Smooth muscle cell (in vitro differentiated cells): ENCODE measurements at regions not wholly inside any gene's neighbourhood (a gene's known extent, or its start where the extent isn't known, plus 50 kb on each side); places are given as distances from the start of the nearest gene placed in this dataset.
A peak's percentile ranks its signal among the peaks of the same experiment; 100 is the strongest.

ENCODE experiments used
- DNase-seq: peaks from one replicate; lab custom pipeline; 2025; ENCODE audit not compliant: unreplicated experiment; lab: John Stamatoyannopoulos, UW
- H2AFZ ChIP-seq: fragments of 200-600 bp; sonication (generic); 2 replicates; pipeline ENCODE4 v1.6.0; 2016; ENCODE audit warnings: antibody characterized with exemption, low read depth, mild to moderate bottlenecking
- H3F3A ChIP-seq: fragments of 200-600 bp; sonication (generic); 2 replicates; pipeline ENCODE4 v1.6.0; 2017; ENCODE audit warnings: antibody characterized with exemption, low read depth
- H3K27ac ChIP-seq: fragments of 200-600 bp; sonication (generic); 2 replicates; pipeline ENCODE4 v1.5.1; 2016; ENCODE audit warnings: low read depth, mild to moderate bottlenecking
- H3K27me3 ChIP-seq: fragments of 200-600 bp; sonication (generic); 2 replicates; pipeline ENCODE4 v1.6.1; 2016; ENCODE audit warnings: low read depth, mild to moderate bottlenecking
- H3K36me3 ChIP-seq: fragments of 200-600 bp; sonication (generic); 2 replicates; pipeline ENCODE4 v1.5.1; 2016; ENCODE audit warnings: low read depth
- H3K4me1 ChIP-seq: fragments of 200-600 bp; sonication (generic); 2 replicates; pipeline ENCODE4 v1.5.1; 2016; ENCODE audit warnings: low read depth
- H3K4me2 ChIP-seq: fragments of 200-600 bp; sonication (generic); 2 replicates; pipeline ENCODE4 v1.6.0; 2016; ENCODE audit warnings: mild to moderate bottlenecking
- H3K4me3 ChIP-seq: fragments of 200-600 bp; sonication (generic); 2 replicates; pipeline ENCODE4 v1.5.1; 2016; ENCODE audit warnings: mild to moderate bottlenecking
- H3K79me2 ChIP-seq: fragments of 200-600 bp; sonication (generic); 2 replicates; pipeline ENCODE4 v1.6.0; 2016; ENCODE audit warnings: low read depth, mild to moderate bottlenecking
- H3K9ac ChIP-seq: fragments of 200-600 bp; sonication (generic); 2 replicates; pipeline ENCODE4 v1.6.0; 2016; ENCODE audit warnings: low read depth
- H3K9me3 ChIP-seq: fragments of 200-600 bp; sonication (generic); replicated peaks from 2 replicates; pipeline ENCODE4 v1.5.1; 2016; ENCODE audit warnings: low read depth
- H4K20me1 ChIP-seq: fragments of 200-600 bp; sonication (generic); 2 replicates; pipeline ENCODE4 v1.6.0; 2016; ENCODE audit warnings: low read depth
- CTCF ChIP-seq: fragments of 200-600 bp; sonication (generic); IDR thresholded peaks from 2 replicates; pipeline ENCODE4 v1.5.1; 2017; ENCODE audit warnings: borderline replicate concordance, mild to moderate bottlenecking, antibody characterized with exemption; ENCODE audit not compliant: insufficient read depth, poor library complexity, severe bottlenecking
- WGBS: methylation state at CpG from one replicate; pipeline ENCODE4 v1.1.7; 2016; ENCODE audit warnings: low lambda C conversion rate; 5-methylcytosine and 5-hydroxymethylcytosine counted together

DNA sequence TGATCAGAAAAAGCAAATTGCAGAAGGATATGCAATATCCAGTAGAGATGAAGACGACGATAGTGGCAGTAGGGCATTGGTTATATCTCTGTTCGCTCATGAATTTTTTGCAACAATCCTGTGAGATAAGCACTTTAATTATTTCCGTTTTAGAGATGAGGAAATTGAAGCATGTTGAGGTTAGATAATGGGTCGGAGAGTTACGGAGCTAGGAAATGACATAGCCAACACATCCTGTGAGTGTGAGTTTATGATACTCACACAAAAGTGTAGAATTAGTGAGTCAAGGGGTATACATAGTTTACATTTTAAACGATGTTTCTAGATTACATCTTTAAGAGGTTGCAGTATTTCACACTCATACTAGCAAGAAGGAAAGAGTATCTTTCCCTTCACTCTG is 123.1 kb upstream of the ARL4C start:
- H3K27ac ChIP-seq = no peak overlapping the region
- no peak overlapping the region for H3K4me3 ChIP-seq
- no peak for TF ChIP-seq CTCF
- H3F3A ChIP-seq = no peaks in the 10 kb centered on the region
- no peaks in the 10 kb centered on the region for H3K4me1 ChIP-seq
- no peaks in the 10 kb centered on the region for H3K36me3 ChIP-seq
- DNase-seq = no peak
- H3K4me2 ChIP-seq = peak overlapping the region; percentile 34
- no peaks in the 10 kb centered on the region for H3K9me3 ChIP-seq
- H3K9ac ChIP-seq = no peak overlapping the region
- H2AFZ ChIP-seq = no peak overlapping the region
- H3K27me3 ChIP-seq = no peaks in the 10 kb centered on the region
- H3K79me2 ChIP-seq = no peaks in the 10 kb centered on the region
- WGBS = 55% methylated on average over 7 of the region's 7 CpGs
- no peaks in the 10 kb centered on the region for H4K20me1 ChIP-seq

DNA sequence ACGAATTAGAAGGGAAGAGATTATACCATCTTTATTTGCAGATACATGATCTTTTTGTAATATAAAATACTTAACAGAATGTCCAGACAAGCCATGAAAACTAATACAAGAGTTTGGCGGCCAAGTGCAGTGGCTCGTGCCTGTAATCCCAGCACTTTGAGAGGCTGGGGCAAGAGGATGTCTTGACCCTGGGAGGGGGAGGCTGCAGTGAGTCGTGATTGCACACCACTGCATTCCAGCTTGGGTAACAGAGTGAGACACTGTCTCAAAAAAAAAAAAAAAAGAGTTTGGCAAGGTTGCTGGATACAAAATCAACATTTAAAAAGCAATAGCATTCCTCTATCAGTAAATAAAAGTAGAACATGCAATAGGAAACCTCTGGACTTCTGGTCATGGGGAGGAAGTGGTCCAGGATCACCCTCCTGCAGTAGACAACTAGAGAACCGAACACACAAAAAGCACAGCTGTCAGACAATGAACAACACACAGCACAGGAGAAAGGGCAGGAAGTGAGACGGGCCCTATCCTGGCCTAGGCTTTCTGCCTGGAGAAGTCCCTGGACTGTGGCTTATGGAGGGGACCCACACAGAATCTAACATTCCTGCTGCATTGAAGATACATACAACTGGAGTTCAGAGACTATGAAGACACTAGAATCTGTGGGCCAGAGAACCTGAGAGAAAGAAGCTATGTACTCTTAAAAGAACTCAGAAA is 118.9 kb upstream of the ARL4C start:
- Histone ChIP-seq H3K9me3 (no peaks in the 10 kb centered on the region), H3K9ac (no peak overlapping the region), H3F3A (no peaks in the 10 kb centered on the region), H3K27me3 (no peaks in the 10 kb centered on the region), H2AFZ (no peak overlapping the region), H3K4me1 (no peaks in the 10 kb centered on the region), H3K4me3 (no peak overlapping the region), H3K4me2 (no peak overlapping the region), H4K20me1 (no peaks in the 10 kb centered on the region), H3K27ac (no peak overlapping the region), H3K36me3 (no peaks in the 10 kb centered on the region), H3K79me2 (no peaks in the 10 kb centered on the region)
- 86% methylated on average over 6 of the region's 6 CpGs for WGBS
- TF ChIP-seq CTCF = no peak
- DNase-seq = no peak

DNA sequence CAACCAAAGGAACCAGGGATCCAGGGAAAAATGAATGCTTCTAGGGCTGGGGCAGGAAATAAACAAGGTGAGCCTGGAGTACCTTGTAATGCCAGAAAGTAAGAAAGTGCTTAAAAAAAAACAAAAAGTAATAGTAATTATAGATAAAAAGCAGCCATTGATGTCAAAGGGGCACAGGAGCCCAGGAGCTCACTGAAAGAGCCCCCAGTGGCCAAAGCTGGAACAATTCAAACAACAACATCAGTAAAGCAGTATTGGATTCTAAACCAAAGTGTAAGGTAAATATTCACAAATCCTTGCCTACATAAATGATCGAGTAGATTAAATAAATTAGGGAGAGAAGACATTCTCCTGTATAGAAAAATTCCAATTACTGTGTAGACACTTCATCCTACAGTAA is 114.3 kb upstream of the ARL4C start:
- no peak for DNase-seq
- 76% methylated on average over 1 of the region's 1 CpG for WGBS
- no peaks in the 10 kb centered on the region for H3K36me3 ChIP-seq
- H4K20me1 ChIP-seq = no peaks in the 10 kb centered on the region
- peak; percentile 30 for TF ChIP-seq CTCF
- no peaks in the 10 kb centered on the region for H3F3A ChIP-seq
- H3K9me3 ChIP-seq = no peaks in the 10 kb centered on the region
- H2AFZ ChIP-seq = no peak overlapping the region
- no peak overlapping the region for H3K4me3 ChIP-seq
- no peaks in the 10 kb centered on the region for H3K79me2 ChIP-seq
- no peaks in the 10 kb centered on the region for H3K27me3 ChIP-seq
- no peak overlapping the region for H3K27ac ChIP-seq
- H3K4me2 ChIP-seq = no peak overlapping the region
- H3K9ac ChIP-seq = no peak overlapping the region
- no peaks in the 10 kb centered on the region for H3K4me1 ChIP-seq

DNA sequence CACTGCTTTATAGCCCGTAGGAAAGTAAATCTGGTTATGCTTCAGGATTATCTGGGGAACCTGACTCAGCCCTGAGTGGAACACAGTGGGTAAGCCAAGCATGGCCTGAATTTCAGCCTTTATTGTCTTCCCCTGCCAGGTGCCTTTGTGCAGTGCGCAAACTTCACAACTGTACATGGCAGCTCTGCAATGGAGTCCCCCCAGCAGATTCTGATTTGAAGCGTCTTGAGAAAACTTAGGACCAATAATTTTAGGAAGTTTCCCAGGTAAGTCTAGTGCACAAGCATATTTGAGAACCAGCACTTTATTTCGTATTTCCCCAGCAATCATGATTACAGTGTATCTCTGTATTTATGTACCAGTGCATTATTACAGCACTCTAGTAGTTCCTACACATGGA is 112.1 kb upstream of the ARL4C start:
- Histone ChIP-seq H3K4me2 (no peak overlapping the region), H3K79me2 (no peaks in the 10 kb centered on the region), H3K4me1 (no peaks in the 10 kb centered on the region), H4K20me1 (no peaks in the 10 kb centered on the region), H3K27ac (no peak overlapping the region), H3F3A (no peaks in the 10 kb centered on the region), H3K36me3 (no peaks in the 10 kb centered on the region), H2AFZ (no peak overlapping the region), H3K27me3 (no peaks in the 10 kb centered on the region), H3K9me3 (no peaks in the 10 kb centered on the region), H3K4me3 (no peak overlapping the region), H3K9ac (no peak overlapping the region)
- TF ChIP-seq CTCF = no peak
- WGBS = 94% methylated on average over 4 of the region's 4 CpGs
- no peak for DNase-seq
